T-helper 2 cell treated with Interferon-gamma antibody and Interleukin-4, amounts not matched to agents 5 μg/mL and 100 μg/mL, for 36 hours (primary cell): ENCODE measurements at regions not wholly inside any gene's neighbourhood (a gene's known extent, or its start where the extent isn't known, plus 50 kb on each side); places are given as distances from the start of the nearest gene placed in this dataset.

ENCODE experiments used
- DNase-seq: peaks from one replicate; pipeline ENCODE4 v3.0.0; 2021; ENCODE audit warnings: low spot score
- H3K27ac Mint-ChIP-seq: one replicate; pipeline ENCODE4 v1.8.0; 2021; ENCODE audit warnings: mild to moderate bottlenecking, mixed read lengths
- H3K27me3 Mint-ChIP-seq: one replicate; pipeline ENCODE4 v1.8.0; 2021; ENCODE audit warnings: low read depth, mixed read lengths
- H3K36me3 Mint-ChIP-seq: one replicate; pipeline ENCODE4 v1.8.0; 2021; ENCODE audit warnings: low read depth, mixed read lengths
- H3K4me1 Mint-ChIP-seq: one replicate; pipeline ENCODE4 v1.8.0; 2021; ENCODE audit warnings: low read depth, mixed read lengths
- H3K4me3 Mint-ChIP-seq: one replicate; pipeline ENCODE4 v1.8.0; 2022; ENCODE audit warnings: mild to moderate bottlenecking, moderate library complexity, mixed read lengths
- H3K9me3 Mint-ChIP-seq: one replicate; pipeline ENCODE4 v1.8.0; 2021; ENCODE audit warnings: mixed read lengths

GRCh38 chr12:20174528-20175175 is 193.7 kb upstream of the PDE3A start:
- Mint-ChIP-seq H3K4me3 (no peak overlapping the region), H3K27me3 (no peaks in the 10 kb centered on the region), H3K4me1 (no peaks in the 10 kb centered on the region), H3K27ac (no peak overlapping the region), H3K9me3 (no peaks in the 10 kb centered on the region), H3K36me3 (no peaks in the 10 kb centered on the region)
- DNase-seq = no peak

- no peak for DNase-seq
- Mint-ChIP-seq H3K36me3 (no peaks in the 10 kb centered on the region), H3K27me3 (no peaks in the 10 kb centered on the region), H3K4me3 (no peak overlapping the region), H3K27ac (no peak overlapping the region), H3K9me3 (no peaks in the 10 kb centered on the region), H3K4me1 (no peaks in the 10 kb centered on the region)
Observed at GRCh38 chr12:20175704-20176388, 192.5 kb upstream of the PDE3A start.

DNA sequence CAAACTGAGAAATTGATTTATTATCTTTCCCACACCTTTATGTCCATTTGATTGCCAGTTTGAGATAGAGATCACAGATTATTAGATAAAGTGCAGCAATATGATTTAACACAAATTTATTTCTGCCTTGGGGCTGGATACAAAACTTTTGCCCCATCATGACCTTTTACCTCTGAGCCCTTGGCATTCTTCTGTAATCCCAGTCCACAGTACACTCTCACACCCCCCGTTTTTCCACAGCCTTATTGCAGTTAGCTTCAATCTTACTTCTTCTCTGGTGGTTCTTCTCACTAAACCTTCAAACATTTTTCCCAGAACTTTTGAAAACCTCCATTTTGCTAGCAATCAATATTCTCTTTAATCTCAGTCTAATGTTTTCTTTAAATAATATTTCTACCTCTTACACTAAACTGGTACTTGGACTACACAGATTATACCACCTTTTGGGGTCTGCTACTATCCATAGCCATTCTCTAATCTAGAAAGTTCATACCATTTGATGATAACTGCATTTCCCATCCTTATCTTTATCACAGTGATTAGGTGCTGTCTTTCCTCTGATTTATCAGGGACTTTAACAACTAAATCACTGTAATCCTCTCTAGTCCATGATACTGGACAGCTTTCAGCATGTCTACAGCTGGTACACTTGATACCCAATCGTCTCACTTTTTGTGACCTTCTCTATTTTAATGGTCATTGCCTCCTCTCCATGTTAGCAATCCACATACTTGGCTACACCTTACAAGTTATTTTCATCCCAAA is 186.7 kb upstream of the PDE3A start:
- Mint-ChIP-seq H3K4me1 (no peaks in the 10 kb centered on the region), H3K36me3 (no peaks in the 10 kb centered on the region)

DNA sequence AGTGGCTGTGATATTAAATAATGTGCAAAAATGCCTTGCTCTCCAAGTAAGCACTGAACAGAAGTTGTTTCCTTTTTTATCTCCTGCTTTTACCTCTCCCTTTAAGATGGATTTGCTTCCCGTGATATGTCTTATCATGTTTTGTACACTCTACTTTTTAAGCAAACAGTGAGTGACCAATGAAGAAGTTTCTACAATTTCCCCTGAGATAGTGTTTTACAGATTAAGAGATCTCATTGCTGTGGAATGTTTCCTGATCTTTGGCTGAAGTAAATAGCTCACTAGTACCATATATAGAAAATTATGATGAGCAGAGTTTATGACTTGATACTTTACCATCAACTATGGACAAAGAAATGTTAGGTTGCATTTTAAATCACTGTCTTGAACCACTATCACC is 184.8 kb upstream of the PDE3A start:
- Mint-ChIP-seq H3K36me3 (no peaks in the 10 kb centered on the region), H3K9me3 (no peaks in the 10 kb centered on the region), H3K27me3 (no peaks in the 10 kb centered on the region), H3K4me1 (no peaks in the 10 kb centered on the region), H3K27ac (no peak overlapping the region), H3K4me3 (no peak overlapping the region)
- no peak for DNase-seq

More for the DNA sequence above, 186.7 kb upstream of the PDE3A start:
- no peaks in the 10 kb centered on the region for H3K9me3 Mint-ChIP-seq
- no peak overlapping the region for H3K4me3 Mint-ChIP-seq
- no peak for DNase-seq
- no peaks in the 10 kb centered on the region for H3K27me3 Mint-ChIP-seq
- no peak overlapping the region for H3K27ac Mint-ChIP-seq

DNA sequence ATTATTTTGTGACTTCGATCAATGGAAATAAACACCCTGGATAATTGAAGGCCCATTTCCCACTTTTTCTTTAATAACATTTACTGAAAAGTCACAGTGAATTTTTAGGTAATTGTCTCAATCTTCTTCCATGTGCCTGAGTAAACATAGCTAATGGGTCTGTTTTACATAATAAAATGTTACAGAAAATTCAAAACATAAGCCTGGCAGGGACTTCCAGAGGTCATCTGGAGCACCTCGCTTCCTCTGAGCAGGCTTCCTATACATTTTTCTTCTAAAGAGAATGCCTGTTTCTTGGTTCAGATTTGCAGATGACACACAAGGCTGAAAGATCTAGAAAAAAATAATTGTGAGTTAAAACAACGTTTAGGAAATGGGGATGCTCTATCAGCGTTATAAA is 183.8 kb upstream of the PDE3A start:
- Mint-ChIP-seq H3K27me3 (no peaks in the 10 kb centered on the region), H3K4me3 (no peak overlapping the region), H3K4me1 (no peaks in the 10 kb centered on the region), H3K36me3 (no peaks in the 10 kb centered on the region), H3K9me3 (no peaks in the 10 kb centered on the region), H3K27ac (no peak overlapping the region)
- no peak for DNase-seq

DNA sequence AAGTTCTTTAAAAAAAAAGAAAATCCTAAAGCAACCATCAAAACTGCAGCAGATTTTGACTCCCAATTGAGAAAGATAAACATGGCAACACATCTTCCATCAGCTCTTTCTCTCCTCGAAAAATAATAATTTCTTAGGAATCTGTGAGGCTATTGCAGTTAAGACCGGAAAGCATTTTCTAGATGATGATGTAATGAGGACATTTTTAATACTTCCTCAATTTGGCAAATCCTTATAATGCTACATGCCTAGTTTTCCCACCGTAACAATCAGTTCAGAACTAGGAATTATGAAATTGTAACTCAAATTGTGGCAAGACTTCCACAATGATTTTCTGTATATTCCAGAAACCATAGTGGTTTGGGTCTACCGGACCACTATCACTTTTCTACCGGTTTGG is 180.9 kb upstream of the PDE3A start:
- Mint-ChIP-seq H3K4me3 (no peak overlapping the region), H3K4me1 (no peaks in the 10 kb centered on the region), H3K27ac (no peak overlapping the region), H3K36me3 (no peaks in the 10 kb centered on the region), H3K27me3 (no peaks in the 10 kb centered on the region), H3K9me3 (no peaks in the 10 kb centered on the region)
- no peak for DNase-seq

GRCh38 chr12:20188930-20189653 is 179.2 kb upstream of the PDE3A start:
- H3K9me3 Mint-ChIP-seq = no peaks in the 10 kb centered on the region
- H3K27me3 Mint-ChIP-seq = no peaks in the 10 kb centered on the region
- no peak overlapping the region for H3K4me3 Mint-ChIP-seq
- H3K4me1 Mint-ChIP-seq = no peaks in the 10 kb centered on the region
- DNase-seq = no peak
- no peaks in the 10 kb centered on the region for H3K36me3 Mint-ChIP-seq
- H3K27ac Mint-ChIP-seq = no peak overlapping the region

- Mint-ChIP-seq H3K4me1 (no peaks in the 10 kb centered on the region), H3K27me3 (no peaks in the 10 kb centered on the region), H3K4me3 (no peak overlapping the region), H3K9me3 (peaks cover under 1% of the 10 kb centered on the region), H3K36me3 (no peaks in the 10 kb centered on the region), H3K27ac (no peak overlapping the region)
- DNase-seq = no peak
Observed at GRCh38 chr12:20189767-20190166, 178.6 kb upstream of the PDE3A start.

DNA sequence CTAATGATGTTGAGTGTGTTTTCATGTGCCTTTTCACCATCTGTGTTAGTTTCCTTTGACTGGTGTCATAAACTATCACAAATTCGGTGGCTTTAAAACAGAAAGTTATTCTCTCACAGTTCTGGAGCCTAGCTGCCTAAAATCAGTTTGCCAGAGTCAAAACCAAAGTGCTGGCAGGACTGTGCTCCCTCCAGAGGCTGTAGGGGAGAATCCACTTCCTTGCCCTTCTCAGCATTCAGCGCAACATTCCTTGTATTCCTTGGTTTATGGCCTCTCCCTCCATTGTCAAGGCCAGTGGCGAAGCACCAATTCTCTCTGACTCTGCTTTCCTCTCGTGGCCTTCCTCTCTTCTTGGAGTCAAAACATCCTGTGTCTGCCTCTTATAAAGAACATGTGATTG is 174.2 kb upstream of the PDE3A start:
- no peaks in the 10 kb centered on the region for H3K27me3 Mint-ChIP-seq
- H3K27ac Mint-ChIP-seq = no peak overlapping the region
- no peaks in the 10 kb centered on the region for H3K4me1 Mint-ChIP-seq
- no peaks in the 10 kb centered on the region for H3K36me3 Mint-ChIP-seq
- no peak for DNase-seq
- no peak overlapping the region for H3K4me3 Mint-ChIP-seq
- H3K9me3 Mint-ChIP-seq = peaks cover 5% of the 10 kb centered on the region

DNA sequence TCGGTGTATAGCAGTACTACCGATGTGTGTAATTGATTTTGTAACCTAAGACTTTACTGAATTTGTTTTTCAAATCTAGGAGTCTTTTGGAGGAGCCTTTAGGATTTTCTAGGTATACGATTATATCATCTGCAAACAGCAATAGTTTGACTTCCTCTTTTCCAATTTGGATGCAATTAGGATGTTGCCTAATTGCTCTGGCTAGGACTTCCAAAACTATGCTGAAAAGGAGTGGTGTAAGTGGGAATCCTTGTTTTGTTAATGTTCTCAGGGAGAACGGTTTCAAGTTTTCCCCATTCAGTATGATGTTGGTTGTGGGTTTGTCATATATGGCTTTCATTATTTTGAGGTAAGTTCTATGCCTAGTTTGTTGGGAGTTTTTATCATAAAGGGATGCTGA is 171.6 kb upstream of the PDE3A start:
- no peaks in the 10 kb centered on the region for H3K4me1 Mint-ChIP-seq
- no peak for DNase-seq
- H3K4me3 Mint-ChIP-seq = no peak overlapping the region
- peaks cover 14% of the 10 kb centered on the region for H3K9me3 Mint-ChIP-seq
- H3K27ac Mint-ChIP-seq = no peak overlapping the region
- H3K27me3 Mint-ChIP-seq = no peaks in the 10 kb centered on the region
- no peaks in the 10 kb centered on the region for H3K36me3 Mint-ChIP-seq

DNA sequence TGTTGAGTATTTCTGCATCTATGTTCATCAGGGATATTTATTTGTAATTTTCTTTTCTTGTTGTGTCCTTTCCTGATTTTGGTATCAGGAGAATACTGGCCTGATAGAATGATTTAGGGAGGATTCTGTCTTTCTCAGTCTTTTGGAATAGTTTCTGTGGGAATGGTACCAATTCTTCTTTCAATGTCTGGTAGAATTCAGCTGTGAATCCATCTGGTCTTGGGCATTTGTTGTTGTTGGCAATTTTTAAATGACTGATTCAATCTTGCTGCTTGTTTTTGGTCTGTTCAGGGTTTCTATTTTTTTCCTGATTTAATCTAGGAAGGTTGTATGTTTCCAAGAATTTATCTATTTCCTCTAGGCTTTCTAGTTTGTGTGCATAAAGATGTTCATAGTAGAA is 170.9 kb upstream of the PDE3A start:
- Mint-ChIP-seq H3K4me3 (no peak overlapping the region), H3K27me3 (no peaks in the 10 kb centered on the region), H3K27ac (no peak overlapping the region), H3K4me1 (no peaks in the 10 kb centered on the region), H3K9me3 (peaks cover 14% of the 10 kb centered on the region), H3K36me3 (no peaks in the 10 kb centered on the region)
- DNase-seq = no peak

- no peak overlapping the region for H3K4me3 Mint-ChIP-seq
- H3K9me3 Mint-ChIP-seq = peaks cover 13% of the 10 kb centered on the region
- H3K27me3 Mint-ChIP-seq = no peaks in the 10 kb centered on the region
- no peak overlapping the region for H3K27ac Mint-ChIP-seq
- no peak for DNase-seq
- no peaks in the 10 kb centered on the region for H3K36me3 Mint-ChIP-seq
- no peaks in the 10 kb centered on the region for H3K4me1 Mint-ChIP-seq
Observed at GRCh38 chr12:20199780-20200179, 168.6 kb upstream of the PDE3A start.

GRCh38 chr12:20201733-20202132 is 166.6 kb upstream of the PDE3A start:
- Mint-ChIP-seq H3K36me3 (no peaks in the 10 kb centered on the region), H3K9me3 (peaks cover 8% of the 10 kb centered on the region), H3K27ac (no peak overlapping the region), H3K27me3 (no peaks in the 10 kb centered on the region), H3K4me1 (no peaks in the 10 kb centered on the region), H3K4me3 (no peak overlapping the region)
- DNase-seq = no peak

- Mint-ChIP-seq H3K4me1 (no peaks in the 10 kb centered on the region), H3K36me3 (no peaks in the 10 kb centered on the region), H3K9me3 (peaks cover 3% of the 10 kb centered on the region), H3K27ac (no peak overlapping the region), H3K27me3 (no peaks in the 10 kb centered on the region), H3K4me3 (no peak overlapping the region)
- DNase-seq = no peak
Observed at GRCh38 chr12:20205854-20206253, 162.5 kb upstream of the PDE3A start.
